HEK293 (cell line): ENCODE measurements at regions not wholly inside any gene's neighbourhood (a gene's known extent, or its start where the extent isn't known, plus 50 kb on each side); places are given as distances from the start of the nearest gene placed in this dataset.
A peak's percentile ranks its signal among the peaks of the same experiment; 100 is the strongest.

Experiments
- CTCF ChIA-PET: fragments of 350-600 bp; formaldehyde crosslinking; extraction: SDS; loops from one replicate; lab custom pipeline; 2021; ENCODE audit warnings: antibody characterized with exemption; lab: Yijun Ruan, JAX
- POLR2A ChIA-PET: fragments of 300-600 bp; formaldehyde crosslinking; extraction: SDS; loops from one replicate; lab custom pipeline; 2020; ENCODE audit warnings: antibody characterized with exemption, inconsistent platforms; lab: Yijun Ruan, JAX
- H3K27ac ChIP-seq: fragments of 200-500 bp; sonication (Bioruptor generic); 2 replicates; pipeline ENCODE4 v1.5.1; 2014; ENCODE audit warnings: low read depth, low read length, control low read depth, inconsistent platforms; ENCODE audit errors: extremely low read depth
- H3K36me3 ChIP-seq, 2 experiments: fragments of 200-500 bp in 1 of 2; sonication (Bioruptor generic) in 1 of 2; 1 replicate in 1 of 2; 2 replicates in 1 of 2; pipeline ENCODE4 v1.5.1; 2014 to 2017; ENCODE audit warnings: inconsistent platforms in 2 of 2, low read length in 2 of 2; ENCODE audit not compliant: control insufficient read depth in 2 of 2, insufficient read depth in 1 of 2
- H3K4me1 ChIP-seq: fragments of 200-500 bp; sonication (Bioruptor generic); 2 replicates; pipeline ENCODE4 v1.5.1; 2014; ENCODE audit warnings: mild to moderate bottlenecking, low read length, inconsistent platforms; ENCODE audit not compliant: control insufficient read depth, insufficient read depth
- H3K4me3 ChIP-seq: 2 replicates; pipeline ENCODE4 v1.5.1; 2011; ENCODE audit warnings: low read depth, mild to moderate bottlenecking, control low read depth, low read length, moderate library complexity
- H3K9me3 ChIP-seq: fragments of 200-500 bp; sonication (Bioruptor generic); 2 replicates; pipeline ENCODE4 v1.5.1; 2014; ENCODE audit warnings: low read depth, low read length, inconsistent platforms; ENCODE audit not compliant: control insufficient read depth, insufficient read depth
- KLF10 ChIP-seq: fragments of 450-650 bp; IDR thresholded peaks from 2 replicates; pipeline ENCODE4 v1.5.1; 2018; ENCODE audit warnings: missing biosample characterization, mild to moderate bottlenecking, missing genetic modification characterization
- KLF16 ChIP-seq: fragments of 450-650 bp; formaldehyde crosslinking; IDR thresholded peaks from 2 replicates; pipeline ENCODE4 v1.5.1; 2017; ENCODE audit warnings: missing biosample characterization, missing genetic modification characterization
- PRDM1 ChIP-seq: fragments of 450-650 bp; formaldehyde crosslinking; IDR thresholded peaks from 2 replicates; pipeline ENCODE4; 2016; ENCODE audit warnings: missing biosample characterization, missing genetic modification characterization
- WT1 ChIP-seq: fragments of 450-650 bp; formaldehyde crosslinking; IDR thresholded peaks from 2 replicates; pipeline ENCODE4 v1.5.1; 2016; ENCODE audit warnings: missing biosample characterization, missing genetic modification characterization
- ZBTB17 ChIP-seq: fragments of 450-650 bp; formaldehyde crosslinking; IDR thresholded peaks from 2 replicates; pipeline ENCODE4 v1.5.1; 2016; ENCODE audit warnings: missing biosample characterization, missing genetic modification characterization
- ZNF24 ChIP-seq: fragments of 450-650 bp; formaldehyde crosslinking; IDR thresholded peaks from 2 replicates; pipeline ENCODE4 v1.5.1; 2016; ENCODE audit warnings: missing biosample characterization, missing genetic modification characterization
- ZNF292 ChIP-seq: fragments of 450-650 bp; formaldehyde crosslinking; IDR thresholded peaks from 2 replicates; pipeline ENCODE4 v1.5.1; 2016; ENCODE audit warnings: low read depth, missing biosample characterization, missing genetic modification characterization, borderline replicate concordance
- ZNF350 ChIP-seq: fragments of 450-650 bp; formaldehyde crosslinking; IDR thresholded peaks from 2 replicates; pipeline ENCODE4 v1.5.0; 2017; ENCODE audit warnings: missing biosample characterization, mild to moderate bottlenecking, missing genetic modification characterization
- ZNF366 ChIP-seq: fragments of 450-650 bp; formaldehyde crosslinking; conservative IDR thresholded peaks from 2 replicates; pipeline ENCODE4 v1.5.1; 2016; ENCODE audit warnings: missing biosample characterization, missing genetic modification characterization
- ZNF48 ChIP-seq: fragments of 450-650 bp; formaldehyde crosslinking; IDR thresholded peaks from 2 replicates; pipeline ENCODE4 v1.5.1; 2016; ENCODE audit warnings: missing biosample characterization, missing genetic modification characterization
- ZNF585B ChIP-seq: fragments of 450-650 bp; formaldehyde crosslinking; IDR thresholded peaks from 2 replicates; pipeline ENCODE4 v1.5.1; 2016; ENCODE audit warnings: missing biosample characterization, missing genetic modification characterization
- ZNF629 ChIP-seq: fragments of 450-650 bp; formaldehyde crosslinking; IDR thresholded peaks from 2 replicates; pipeline ENCODE4 v1.5.1; 2017; ENCODE audit warnings: missing biosample characterization, missing genetic modification characterization
- ZNF701 ChIP-seq: fragments of 450-650 bp; formaldehyde crosslinking; IDR thresholded peaks from 2 replicates; pipeline ENCODE4 v1.5.1; 2016; ENCODE audit warnings: missing biosample characterization, missing genetic modification characterization
- ZNF707 ChIP-seq: fragments of 450-650 bp; formaldehyde crosslinking; IDR thresholded peaks from 2 replicates; pipeline ENCODE4 v1.5.1; 2016; ENCODE audit warnings: missing biosample characterization, missing genetic modification characterization
- ZNF843 ChIP-seq: fragments of 450-650 bp; formaldehyde crosslinking; IDR thresholded peaks from 2 replicates; pipeline ENCODE4 v1.5.1; 2016; ENCODE audit warnings: missing biosample characterization, missing genetic modification characterization
- TF ChIP-seq, protein P1 (sequence below): fragments of 450-650 bp; formaldehyde crosslinking; IDR thresholded peaks from 2 replicates; pipeline ENCODE4 v1.5.1; 2017; ENCODE audit warnings: missing biosample characterization, missing genetic modification characterization
- TF ChIP-seq, protein P2 (sequence below): fragments of 450-650 bp; formaldehyde crosslinking; IDR thresholded peaks from 2 replicates; pipeline ENCODE4 v1.5.1; 2016; ENCODE audit warnings: missing biosample characterization, missing genetic modification characterization
- TF ChIP-seq, protein P3 (sequence below): fragments of 450-650 bp; formaldehyde crosslinking; IDR thresholded peaks from 2 replicates; pipeline ENCODE4 v1.5.1; 2017; ENCODE audit warnings: missing biosample characterization, missing genetic modification characterization
- TF ChIP-seq, protein P4 (sequence below): fragments of 450-650 bp; formaldehyde crosslinking; IDR thresholded peaks from 2 replicates; pipeline ENCODE4 v1.5.1; 2016; ENCODE audit warnings: missing biosample characterization, missing genetic modification characterization
- TF ChIP-seq, protein P5 (sequence below): fragments of 450-650 bp; formaldehyde crosslinking; IDR thresholded peaks from 2 replicates; pipeline ENCODE4 v1.5.1; 2017; ENCODE audit warnings: missing biosample characterization, missing genetic modification characterization
- TF ChIP-seq, protein P6 (sequence below): fragments of 450-650 bp; formaldehyde crosslinking; IDR thresholded peaks from 2 replicates; pipeline ENCODE4 v1.5.1; 2017; ENCODE audit warnings: missing biosample characterization, missing genetic modification characterization

DNA sequence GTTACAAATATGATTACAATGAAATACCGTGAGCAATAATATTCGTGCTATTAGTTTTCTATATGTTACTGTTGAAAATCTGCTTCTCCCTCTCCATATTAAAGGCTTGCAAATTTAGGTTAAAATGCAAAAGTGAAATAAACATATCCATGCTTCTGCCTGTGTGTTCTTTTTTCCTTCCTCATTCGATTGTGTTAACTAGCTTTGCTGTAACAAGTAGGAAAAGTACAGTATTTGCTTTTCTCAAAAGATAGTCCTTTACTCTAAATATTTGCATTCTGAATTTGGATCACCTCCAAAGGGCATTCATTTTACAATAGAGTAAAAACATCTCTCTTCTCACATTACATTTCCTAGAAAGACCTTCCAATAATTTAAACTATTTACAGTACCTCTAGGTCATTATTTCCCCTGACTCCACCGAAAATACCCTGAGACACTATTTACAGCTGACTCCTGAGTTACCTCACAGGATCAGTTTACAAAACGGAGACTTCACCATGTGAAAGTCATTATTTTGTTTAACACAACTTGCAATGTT is 835.0 kb upstream of the FANCL start:
- no peaks in the 10 kb centered on the region for H3K9me3 ChIP-seq
- POLR2A ChIA-PET: no interaction called here
- no peak overlapping the region for H3K27ac ChIP-seq
- TF ChIP-seq, protein P1, sequence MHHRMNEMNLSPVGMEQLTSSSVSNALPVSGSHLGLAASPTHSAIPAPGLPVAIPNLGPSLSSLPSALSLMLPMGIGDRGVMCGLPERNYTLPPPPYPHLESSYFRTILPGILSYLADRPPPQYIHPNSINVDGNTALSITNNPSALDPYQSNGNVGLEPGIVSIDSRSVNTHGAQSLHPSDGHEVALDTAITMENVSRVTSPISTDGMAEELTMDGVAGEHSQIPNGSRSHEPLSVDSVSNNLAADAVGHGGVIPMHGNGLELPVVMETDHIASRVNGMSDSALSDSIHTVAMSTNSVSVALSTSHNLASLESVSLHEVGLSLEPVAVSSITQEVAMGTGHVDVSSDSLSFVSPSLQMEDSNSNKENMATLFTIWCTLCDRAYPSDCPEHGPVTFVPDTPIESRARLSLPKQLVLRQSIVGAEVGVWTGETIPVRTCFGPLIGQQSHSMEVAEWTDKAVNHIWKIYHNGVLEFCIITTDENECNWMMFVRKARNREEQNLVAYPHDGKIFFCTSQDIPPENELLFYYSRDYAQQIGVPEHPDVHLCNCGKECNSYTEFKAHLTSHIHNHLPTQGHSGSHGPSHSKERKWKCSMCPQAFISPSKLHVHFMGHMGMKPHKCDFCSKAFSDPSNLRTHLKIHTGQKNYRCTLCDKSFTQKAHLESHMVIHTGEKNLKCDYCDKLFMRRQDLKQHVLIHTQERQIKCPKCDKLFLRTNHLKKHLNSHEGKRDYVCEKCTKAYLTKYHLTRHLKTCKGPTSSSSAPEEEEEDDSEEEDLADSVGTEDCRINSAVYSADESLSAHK (tag by site-specific recombination): 0 out of 2 replicates have a peak, but pooled peaks have one; percentile 13
- TF ChIP-seq, protein P2, sequence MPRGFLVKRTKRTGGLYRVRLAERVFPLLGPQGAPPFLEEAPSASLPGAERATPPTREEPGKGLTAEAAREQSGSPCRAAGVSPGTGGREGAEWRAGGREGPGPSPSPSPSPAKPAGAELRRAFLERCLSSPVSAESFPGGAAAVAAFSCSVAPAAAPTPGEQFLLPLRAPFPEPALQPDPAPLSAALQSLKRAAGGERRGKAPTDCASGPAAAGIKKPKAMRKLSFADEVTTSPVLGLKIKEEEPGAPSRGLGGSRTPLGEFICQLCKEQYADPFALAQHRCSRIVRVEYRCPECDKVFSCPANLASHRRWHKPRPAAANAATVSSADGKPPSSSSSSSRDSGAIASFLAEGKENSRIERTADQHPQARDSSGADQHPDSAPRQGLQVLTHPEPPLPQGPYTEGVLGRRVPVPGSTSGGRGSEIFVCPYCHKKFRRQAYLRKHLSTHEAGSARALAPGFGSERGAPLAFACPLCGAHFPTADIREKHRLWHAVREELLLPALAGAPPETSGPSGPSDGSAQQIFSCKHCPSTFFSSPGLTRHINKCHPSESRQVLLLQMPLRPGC (tag by site-specific recombination): no peak
- TF ChIP-seq, protein P3, sequence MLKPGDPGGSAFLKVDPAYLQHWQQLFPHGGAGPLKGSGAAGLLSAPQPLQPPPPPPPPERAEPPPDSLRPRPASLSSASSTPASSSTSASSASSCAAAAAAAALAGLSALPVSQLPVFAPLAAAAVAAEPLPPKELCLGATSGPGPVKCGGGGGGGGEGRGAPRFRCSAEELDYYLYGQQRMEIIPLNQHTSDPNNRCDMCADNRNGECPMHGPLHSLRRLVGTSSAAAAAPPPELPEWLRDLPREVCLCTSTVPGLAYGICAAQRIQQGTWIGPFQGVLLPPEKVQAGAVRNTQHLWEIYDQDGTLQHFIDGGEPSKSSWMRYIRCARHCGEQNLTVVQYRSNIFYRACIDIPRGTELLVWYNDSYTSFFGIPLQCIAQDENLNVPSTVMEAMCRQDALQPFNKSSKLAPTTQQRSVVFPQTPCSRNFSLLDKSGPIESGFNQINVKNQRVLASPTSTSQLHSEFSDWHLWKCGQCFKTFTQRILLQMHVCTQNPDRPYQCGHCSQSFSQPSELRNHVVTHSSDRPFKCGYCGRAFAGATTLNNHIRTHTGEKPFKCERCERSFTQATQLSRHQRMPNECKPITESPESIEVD: peak; percentile 82
- TF ChIP-seq KLF10 (tag by site-specific recombination) (0 out of 2 replicates have a peak, but pooled peaks have one; percentile 20), ZNF292 (tag by site-specific recombination) (no peak), ZNF24 (tag by site-specific recombination) (0 out of 2 replicates have a peak, but pooled peaks have one; percentile 23), KLF16 (tag by site-specific recombination) (0 out of 2 replicates have a peak, but pooled peaks have one; percentile 21), ZNF843 (tag by site-specific recombination) (peak; percentile 65; the same call in 1 of the 2 replicates), ZNF707 (no peak), PRDM1 (no peak), ZNF701 (tag by site-specific recombination) (no peak), ZBTB17 (tag by site-specific recombination) (0 out of 2 replicates have a peak, but pooled peaks have one; percentile 12), ZNF350 (tag by site-specific recombination) (no peak), WT1 (0 out of 2 replicates have a peak, but pooled peaks have one; percentile 14), ZNF585B (tag by site-specific recombination) (peak; percentile 31; the same call in 1 of the 2 replicates), ZNF366 (tag by site-specific recombination) (peak; percentile 39; the same call in 1 of the 2 replicates), ZNF629 (tag by site-specific recombination) (peak; percentile 34; the same call in 1 of the 2 replicates), ZNF48 (no peak)
- TF ChIP-seq, protein P4, sequence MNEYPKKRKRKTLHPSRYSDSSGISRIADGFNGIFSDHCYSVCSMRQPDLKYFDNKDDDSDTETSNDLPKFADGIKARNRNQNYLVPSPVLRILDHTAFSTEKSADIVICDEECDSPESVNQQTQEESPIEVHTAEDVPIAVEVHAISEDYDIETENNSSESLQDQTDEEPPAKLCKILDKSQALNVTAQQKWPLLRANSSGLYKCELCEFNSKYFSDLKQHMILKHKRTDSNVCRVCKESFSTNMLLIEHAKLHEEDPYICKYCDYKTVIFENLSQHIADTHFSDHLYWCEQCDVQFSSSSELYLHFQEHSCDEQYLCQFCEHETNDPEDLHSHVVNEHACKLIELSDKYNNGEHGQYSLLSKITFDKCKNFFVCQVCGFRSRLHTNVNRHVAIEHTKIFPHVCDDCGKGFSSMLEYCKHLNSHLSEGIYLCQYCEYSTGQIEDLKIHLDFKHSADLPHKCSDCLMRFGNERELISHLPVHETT: 0 out of 2 replicates have a peak, but pooled peaks have one; percentile 28
- TF ChIP-seq, protein P5, sequence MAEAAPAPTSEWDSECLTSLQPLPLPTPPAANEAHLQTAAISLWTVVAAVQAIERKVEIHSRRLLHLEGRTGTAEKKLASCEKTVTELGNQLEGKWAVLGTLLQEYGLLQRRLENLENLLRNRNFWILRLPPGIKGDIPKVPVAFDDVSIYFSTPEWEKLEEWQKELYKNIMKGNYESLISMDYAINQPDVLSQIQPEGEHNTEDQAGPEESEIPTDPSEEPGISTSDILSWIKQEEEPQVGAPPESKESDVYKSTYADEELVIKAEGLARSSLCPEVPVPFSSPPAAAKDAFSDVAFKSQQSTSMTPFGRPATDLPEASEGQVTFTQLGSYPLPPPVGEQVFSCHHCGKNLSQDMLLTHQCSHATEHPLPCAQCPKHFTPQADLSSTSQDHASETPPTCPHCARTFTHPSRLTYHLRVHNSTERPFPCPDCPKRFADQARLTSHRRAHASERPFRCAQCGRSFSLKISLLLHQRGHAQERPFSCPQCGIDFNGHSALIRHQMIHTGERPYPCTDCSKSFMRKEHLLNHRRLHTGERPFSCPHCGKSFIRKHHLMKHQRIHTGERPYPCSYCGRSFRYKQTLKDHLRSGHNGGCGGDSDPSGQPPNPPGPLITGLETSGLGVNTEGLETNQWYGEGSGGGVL (tag by site-specific recombination): 0 out of 2 replicates have a peak, but pooled peaks have one; percentile 15
- TF ChIP-seq, protein P6, sequence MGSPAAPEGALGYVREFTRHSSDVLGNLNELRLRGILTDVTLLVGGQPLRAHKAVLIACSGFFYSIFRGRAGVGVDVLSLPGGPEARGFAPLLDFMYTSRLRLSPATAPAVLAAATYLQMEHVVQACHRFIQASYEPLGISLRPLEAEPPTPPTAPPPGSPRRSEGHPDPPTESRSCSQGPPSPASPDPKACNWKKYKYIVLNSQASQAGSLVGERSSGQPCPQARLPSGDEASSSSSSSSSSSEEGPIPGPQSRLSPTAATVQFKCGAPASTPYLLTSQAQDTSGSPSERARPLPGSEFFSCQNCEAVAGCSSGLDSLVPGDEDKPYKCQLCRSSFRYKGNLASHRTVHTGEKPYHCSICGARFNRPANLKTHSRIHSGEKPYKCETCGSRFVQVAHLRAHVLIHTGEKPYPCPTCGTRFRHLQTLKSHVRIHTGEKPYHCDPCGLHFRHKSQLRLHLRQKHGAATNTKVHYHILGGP: peak; percentile 99
- TF ChIP-seq, all 188 proteins: peak for 14
- CTCF ChIA-PET: interaction anchor here (0.7 kb wide), 1 partner anchor 17 kb away, joined by 3 read pairs; no protein-coding TSS in a partner anchor
- Histone ChIP-seq H3K4me1 (peaks cover 30% of the 10 kb centered on the region), H3K36me3 (no peaks in the 10 kb centered on the region), H3K4me3 (no peak overlapping the region)
